Lower leg skin (tissue), 4 donors: ENCODE measurements at regions not wholly inside any gene's neighbourhood (a gene's known extent, or its start where the extent isn't known, plus 50 kb on each side); places are given as distances from the start of the nearest gene placed in this dataset.

Source experiments
- DNase-seq, 2 donors: peaks; one replicate each; pipeline ENCODE4 v3.0.0-alpha.2; 2019; ENCODE audit warnings: low spot score in 2 of 2
- H3K4me3 ChIP-seq: fragments of 200-600 bp; sonication (generic); 2 replicates; pipeline ENCODE4 v1.5.1; 2017; ENCODE audit warnings: mild to moderate bottlenecking, low read depth; ENCODE audit not compliant: poor library complexity, severe bottlenecking
- CTCF ChIP-seq, 3 donors: fragments of 450-650 bp; IDR thresholded peaks; one replicate each; pipeline ENCODE4 v1.5.1; 2016; ENCODE audit warnings: antibody characterized with exemption in 3 of 3, mild to moderate bottlenecking in 3 of 3, moderate library complexity in 2 of 3
- POLR2A ChIP-seq, 2 donors: fragments of 450-650 bp; IDR thresholded peaks; one replicate each; pipeline ENCODE4 v1.6.1; 2016 to 2017; ENCODE audit warnings: antibody characterized with exemption in 2 of 2, mild to moderate bottlenecking in 1 of 2, moderate library complexity in 1 of 2
- WGBS, 2 donors: methylation state at CpG; one replicate each; pipeline ENCODE4 v1.1.5; 2018; 5-methylcytosine and 5-hydroxymethylcytosine counted together
- intact Hi-C: fragments of 100-400 bp; cut with DNase I; formaldehyde crosslinking; loops from one replicate; pipeline ENCODE4 v1.15.0; 2023; ENCODE audit warnings: low total_unique reads

DNA sequence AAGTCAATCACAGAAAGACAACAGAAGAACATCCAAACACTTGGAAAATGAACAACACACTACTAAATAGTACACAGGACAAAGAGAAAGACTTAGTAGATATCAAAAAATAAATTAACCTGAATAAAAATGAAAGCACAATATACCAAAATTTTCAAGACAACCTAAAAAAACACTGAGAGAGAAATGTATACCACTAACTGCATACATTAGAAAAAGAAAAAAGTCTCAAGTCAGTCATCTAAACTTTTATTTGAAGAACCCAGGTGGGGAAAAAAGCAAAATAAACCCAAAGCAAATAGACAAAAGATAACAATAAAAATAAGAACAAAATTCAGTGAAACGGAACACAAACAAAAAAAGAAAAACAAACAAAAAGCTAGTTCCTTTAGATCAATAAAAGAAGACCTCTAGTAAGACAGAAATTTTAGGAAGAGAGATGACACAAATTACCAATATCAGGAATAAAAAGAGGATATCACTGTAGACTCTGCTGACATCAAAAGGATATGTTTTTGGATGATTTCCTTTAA lies 172.8 kb downstream of the TRIM27 start:
- DNase-seq, result no peak
- WGBS, 2 donors, result 81 to 89% methylated on average over 1 of the region's 1 CpG
- intact Hi-C loops, result no loop called here
- H3K4me3 ChIP-seq, result no peak overlapping the region
- TF ChIP-seq POLR2A (IDR thresholded peaks at IDR 0.05), result no peak
- TF ChIP-seq CTCF (IDR thresholded peaks at IDR 0.05), result no peak

GRCh38 chr6:28751514-28751913 lies 172.3 kb downstream of the TRIM27 start:
- TF ChIP-seq POLR2A (IDR thresholded peaks at IDR 0.05), result no peak
- no peak for TF ChIP-seq CTCF (IDR thresholded peaks at IDR 0.05)
- no peak for DNase-seq
- intact Hi-C loops, result no loop called here
- no peak overlapping the region for H3K4me3 ChIP-seq
- WGBS, 2 donors, result 50 to 54% methylated on average over 12 of the region's 12 CpGs

DNA sequence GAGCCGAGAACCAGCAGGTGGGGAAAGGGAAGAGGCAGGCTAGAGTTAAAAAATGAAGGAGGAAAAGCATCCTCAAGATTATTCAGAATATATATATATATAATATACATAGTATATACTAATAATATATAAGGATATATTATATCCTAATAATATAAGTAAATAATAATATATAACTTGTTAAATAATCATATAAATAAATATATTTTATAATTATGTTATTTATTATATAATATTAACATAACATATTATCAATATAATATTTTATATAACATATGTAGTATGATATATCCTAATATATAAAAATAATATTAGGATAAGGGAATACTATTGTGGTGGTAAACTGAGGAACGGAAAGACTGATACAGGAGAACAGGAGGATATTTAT lies 171.8 kb downstream of the TRIM27 start:
- DNase-seq, result no peak
- no peak overlapping the region for H3K4me3 ChIP-seq
- intact Hi-C loops, result no loop called here
- no peak for TF ChIP-seq POLR2A (IDR thresholded peaks at IDR 0.05)
- TF ChIP-seq CTCF (IDR thresholded peaks at IDR 0.05), result no peak
- WGBS, 2 donors, result 84 to 88% methylated on average over 2 of the region's 2 CpGs

- WGBS, 2 donors, result 51% methylated on average over 33 of the region's 33 CpGs
- TF ChIP-seq CTCF (IDR thresholded peaks at IDR 0.05), result no peak
- no peak for TF ChIP-seq POLR2A (IDR thresholded peaks at IDR 0.05)
- no peak for DNase-seq
- H3K4me3 ChIP-seq, result no peak overlapping the region
- intact Hi-C loops, result no loop called here
Measured at GRCh38 chr6:28757429-28758045, 166.2 kb downstream of the TRIM27 start.

- 32 to 41% methylated on average over 19 of the region's 19 CpGs for WGBS, 2 donors
- no peak overlapping the region for H3K4me3 ChIP-seq
- intact Hi-C loops, result no loop called here
- no peak for DNase-seq
- TF ChIP-seq CTCF (IDR thresholded peaks at IDR 0.05) (no peak), POLR2A (IDR thresholded peaks at IDR 0.05) (no peak)
Measured at GRCh38 chr6:28758046-28758817, 165.6 kb downstream of the TRIM27 start.
